K562 (cell line): ENCODE measurements at regions not wholly inside any gene's neighbourhood (a gene's known extent, or its start where the extent isn't known, plus 50 kb on each side); places are given as distances from the start of the nearest gene placed in this dataset.

Experiments used
- BRD4 ChIP-seq: fragments of 200-600 bp; sonication (generic); IDR thresholded peaks from 2 replicates; pipeline ENCODE4 v1.6.1; 2017; ENCODE audit warnings: inconsistent platforms
- CEBPB ChIP-seq: fragments of 450-650 bp; IDR thresholded peaks from 2 replicates; pipeline ENCODE4 v1.6.1; 2016; ENCODE audit warnings: missing genetic modification characterization, missing compliant biosample characterization
- PRDM10 ChIP-seq: fragments of 450-650 bp; IDR thresholded peaks from 2 replicates; pipeline ENCODE4 v1.6.1; 2018; ENCODE audit not compliant: partially characterized antibody
- ZNF274 ChIP-seq: IDR thresholded peaks from 2 replicates; pipeline ENCODE4 v1.6.1; 2011; ENCODE audit warnings: low read depth, mild to moderate bottlenecking, low read length, moderate library complexity, borderline replicate concordance
- ZNF740 ChIP-seq, 3 experiments: fragments of 200-800 bp in 1 of 3; sonication (Bioruptor generic) in 1 of 3; sonication (generic) in 1 of 3; formaldehyde crosslinking in 1 of 3; IDR thresholded peaks; 2 replicates each; pipeline versions ENCODE4 v1.6.1 to v1.8.0; 2016 to 2022; ENCODE audit warnings: mild to moderate bottlenecking in 2 of 3, missing compliant biosample characterization in 2 of 3, missing genetic modification characterization in 2 of 3, missing genetic modification reagents in 1 of 3

GRCh38 chr6:33857093-33857931 is 53.5 kb upstream of the MLN start (continued):
- no peak for TF ChIP-seq ZNF274
- no peak for TF ChIP-seq PRDM10
- no peak for TF ChIP-seq ZNF740 (CRISPR knock-in tag; IDR thresholded peaks at IDR 0.05)
- no peak for TF ChIP-seq ZNF740 (tag; IDR thresholded peaks at IDR 0.05)
- TF ChIP-seq BRD4 = no peak
- TF ChIP-seq CEBPB (tag) = no peak
